Stimulated activated CD4-positive, alpha-beta T cell treated with anti-CD3 and anti-CD28 coated beads, TNF-alpha, amount 100 ng/mL, for 24 hours (primary cell): ENCODE measurements at regions not wholly inside any gene's neighbourhood (a gene's known extent, or its start where the extent isn't known, plus 50 kb on each side); places are given as distances from the start of the nearest gene placed in this dataset.
A peak's percentile ranks its signal among the peaks of the same experiment; 100 is the strongest.
"Not testable (repeated sequence)": the region's sequence is repeated elsewhere in the genome, so short reads cannot be mapped to it uniquely, and the experiment has no call there.

Source experiments
- DNase-seq, 3 experiments: peaks; one replicate each; pipeline ENCODE4 v3.0.0-alpha.2; 2020; ENCODE audit warnings: low read depth in 3 of 3

GRCh38 chr15:56568466-56569167, 103.7 kb upstream of the MNS1 start:
- no peak for DNase-seq

- no peak for DNase-seq
Observed at GRCh38 chr15:56557415-56557814, 92.5 kb upstream of the MNS1 start.

- DNase-seq: no peak
Observed at GRCh38 chr15:56553486-56553885, 88.5 kb upstream of the MNS1 start.

GRCh38 chr15:56552659-56553058, 87.7 kb upstream of the MNS1 start:
- DNase-seq: no peak

DNA sequence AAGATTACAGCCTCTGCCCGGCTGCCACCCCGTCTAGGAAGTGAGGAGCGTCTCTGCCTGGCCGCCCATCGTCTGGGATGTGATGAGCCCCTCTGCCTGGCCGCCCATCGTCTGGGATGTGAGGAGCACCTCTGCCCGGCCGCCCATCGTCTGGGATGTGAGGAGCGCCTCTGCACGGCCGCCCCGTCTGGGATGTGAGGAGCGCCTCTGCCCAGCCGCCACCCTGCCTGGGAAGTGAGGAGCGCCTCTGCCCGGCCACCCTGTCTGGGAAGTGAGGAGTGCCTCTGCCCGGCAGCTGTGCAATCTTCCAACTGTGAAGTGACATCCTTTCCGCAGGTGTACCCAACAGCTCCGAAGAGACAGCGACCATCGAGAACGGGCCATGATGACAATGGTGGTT, 75.6 kb upstream of the MNS1 start:
- DNase-seq: not testable (repeated sequence)

DNA sequence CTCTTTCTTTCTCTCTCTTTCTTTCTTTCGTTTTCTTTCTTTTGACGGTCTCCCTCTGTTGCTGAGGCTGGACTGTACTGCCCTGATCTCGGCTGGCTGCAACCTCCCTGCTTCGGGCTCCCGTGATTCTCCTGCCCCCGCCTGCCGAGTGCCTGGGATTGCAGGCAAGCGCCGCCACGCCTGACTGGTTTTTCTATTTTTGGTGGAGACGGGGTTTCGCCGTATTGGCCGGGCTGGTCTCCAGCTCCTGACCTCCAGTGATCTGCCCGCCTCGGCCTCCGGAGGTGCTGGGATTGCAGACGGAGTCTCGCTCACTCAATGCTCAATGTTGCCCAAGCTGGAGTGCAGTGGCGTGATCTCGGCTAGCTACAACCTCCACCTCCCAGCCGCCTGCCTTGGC, 75.2 kb upstream of the MNS1 start:
- DNase-seq: not testable (repeated sequence)

- no peak for DNase-seq
Observed at GRCh38 chr15:56538901-56539545, 74.1 kb upstream of the MNS1 start.

GRCh38 chr15:56537881-56538280, 72.9 kb upstream of the MNS1 start:
- DNase-seq: peak in 2 of 3 experiments; percentile 3 to 11

GRCh38 chr15:56534728-56535127, 69.8 kb upstream of the MNS1 start:
- no peak for DNase-seq

DNA sequence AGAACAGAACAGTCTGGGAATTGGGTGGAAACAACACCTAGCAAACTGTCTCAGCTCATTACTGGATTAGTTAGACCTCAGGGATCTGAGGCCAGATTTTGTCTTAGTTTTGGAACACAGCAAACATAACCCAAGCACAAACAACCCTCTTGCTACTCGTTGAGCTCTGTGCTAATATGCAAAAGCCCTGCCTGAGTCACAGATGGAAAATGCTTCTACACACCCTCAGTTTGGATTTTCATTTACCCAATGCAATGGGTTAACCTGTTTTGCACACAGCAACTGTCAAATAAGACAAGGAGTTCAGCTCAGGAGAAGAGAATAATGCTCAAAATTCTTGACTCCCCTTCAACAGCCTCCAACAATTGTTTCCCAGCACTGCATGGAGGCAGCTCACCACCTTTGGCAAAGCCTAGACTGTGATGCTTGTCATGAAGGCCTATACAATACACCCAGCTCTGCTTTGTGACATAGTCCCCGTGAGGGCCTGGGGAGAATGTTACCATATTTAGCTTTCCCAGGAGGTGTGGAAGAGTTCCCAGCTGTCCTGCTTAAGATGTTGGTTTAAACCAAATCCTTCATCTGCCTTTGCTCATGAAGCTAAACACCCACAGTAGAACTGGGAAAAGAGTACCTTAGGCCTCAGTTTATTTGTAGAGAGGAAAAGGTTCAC, 68.9 kb upstream of the MNS1 start:
- no peak for DNase-seq

DNA sequence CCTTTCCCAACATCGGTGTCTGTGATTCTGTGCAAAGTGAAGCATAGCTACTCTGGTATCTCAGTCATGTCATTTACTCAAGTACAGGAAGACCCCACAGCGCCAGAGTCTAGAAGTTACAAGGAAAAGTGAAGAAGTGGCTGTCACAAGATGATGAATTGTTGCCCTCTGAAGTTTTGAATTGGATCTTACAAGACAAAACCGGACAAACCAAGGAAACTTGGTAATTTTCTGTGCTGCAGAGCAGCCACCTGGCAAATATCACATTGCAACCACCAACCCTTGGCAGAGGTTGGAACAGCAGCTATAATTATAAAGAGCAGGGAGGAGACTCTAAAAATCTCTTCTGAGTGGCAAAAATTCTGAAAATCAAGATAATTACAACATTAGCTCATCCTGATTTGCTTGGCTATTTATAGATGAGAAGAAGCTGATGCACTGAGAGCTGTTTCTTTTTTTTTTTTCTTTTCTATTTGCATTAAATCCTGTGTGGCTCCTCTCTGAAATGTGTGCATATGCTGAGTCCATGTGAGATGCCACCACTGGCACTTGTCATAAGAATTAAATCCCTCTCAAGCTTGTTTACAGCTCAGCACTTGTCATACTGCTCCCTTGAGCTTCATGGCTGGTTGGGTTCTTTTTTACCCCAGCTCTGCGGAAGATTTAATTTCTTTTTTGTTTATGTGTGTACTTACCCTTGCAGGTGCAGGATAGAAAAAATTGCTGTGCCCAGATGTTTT, 68.0 kb upstream of the MNS1 start:
- DNase-seq: no peak

DNA sequence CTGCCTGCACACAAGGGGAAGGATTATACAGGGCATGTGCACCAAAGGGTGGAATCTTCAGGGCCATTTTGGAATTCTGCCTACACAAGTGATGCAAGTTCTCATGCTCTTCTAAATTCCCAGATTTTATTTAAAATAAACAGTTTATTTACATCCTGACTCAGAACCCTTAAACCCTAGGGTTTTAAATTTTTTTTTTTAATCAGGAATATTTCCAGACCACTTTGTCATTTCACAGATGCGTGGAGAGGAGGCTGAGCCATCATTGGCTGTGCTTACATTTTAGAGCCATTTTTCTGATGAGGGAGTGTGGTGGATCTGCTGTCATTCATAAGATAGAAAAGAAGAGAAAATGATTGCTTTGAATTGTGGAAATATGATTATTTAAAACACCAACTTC, 65.2 kb upstream of the MNS1 start:
- no peak for DNase-seq

GRCh38 chr15:56528136-56528535, 63.2 kb upstream of the MNS1 start:
- no peak for DNase-seq

DNA sequence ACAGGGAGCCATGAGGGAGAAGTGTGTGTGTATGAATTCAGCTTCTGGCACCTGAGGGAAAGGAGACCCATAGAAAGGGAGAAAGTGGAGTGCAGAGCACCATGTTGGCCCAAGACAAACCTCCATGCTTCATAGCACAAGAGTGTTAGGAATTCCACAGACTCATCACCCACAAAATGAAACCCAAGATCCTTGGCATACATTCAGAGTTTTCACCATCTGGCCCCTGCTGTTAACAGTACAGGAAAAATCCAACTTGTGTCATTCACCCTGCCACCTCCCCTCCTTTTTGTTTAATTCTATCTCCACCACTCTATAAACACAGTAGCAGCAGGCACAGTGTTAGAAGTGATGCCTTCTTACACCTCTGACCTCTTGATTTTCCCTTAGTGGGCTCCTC, 60.0 kb upstream of the MNS1 start:
- no peak for DNase-seq

- DNase-seq: no peak
Observed at GRCh38 chr15:56523521-56523920, 58.6 kb upstream of the MNS1 start.

- no peak for DNase-seq
Observed at GRCh38 chr15:56519000-56519399, 54.1 kb upstream of the MNS1 start.
